Gastroesophageal sphincter (tissue), 4 donors: ENCODE measurements at regions not wholly inside any gene's neighbourhood (a gene's known extent, or its start where the extent isn't known, plus 50 kb on each side); places are given as distances from the start of the nearest gene placed in this dataset.

ENCODE experiments used
- ATAC-seq: fragments of 150-250 bp; one replicate; pipeline ENCODE4 v1.9.1; 2016; ENCODE audit warnings: mild to moderate bottlenecking, moderate library complexity
- H3K27ac ChIP-seq, 4 donors: fragments of 200-600 bp; sonication (generic) in 3 of 4; 1 replicate in 3 of 4; 2 replicates in 1 of 4; pipeline ENCODE4 v1.5.1; 2016 to 2019
- H3K27me3 ChIP-seq: fragments of 200-600 bp; sonication (generic); one replicate; pipeline ENCODE4 v1.5.1; 2019
- H3K36me3 ChIP-seq, 2 donors: fragments of 200-600 bp; sonication (generic); one replicate each; pipeline ENCODE4 v1.5.1; 2019; ENCODE audit warnings: control low read depth in 1 of 2
- H3K4me1 ChIP-seq, 3 donors: fragments of 200-600 bp; sonication (generic); 1 replicate in 2 of 3; 2 replicates in 1 of 3; pipeline ENCODE4 v1.5.1; 2016 to 2019; ENCODE audit warnings: control low read depth in 2 of 3
- H3K4me3 ChIP-seq, 2 donors: fragments of 200-600 bp; sonication (generic); one replicate each; pipeline ENCODE4 v1.5.1; 2019; ENCODE audit warnings: mild to moderate bottlenecking in 1 of 2, moderate library complexity in 1 of 2
- H3K9me3 ChIP-seq, 3 donors: fragments of 200-600 bp; sonication (generic); one replicate each; pipeline ENCODE4 v1.5.1; 2017 to 2019; ENCODE audit warnings: control low read depth in 2 of 3
- EP300 ChIP-seq: sonication (generic); formaldehyde crosslinking; IDR thresholded peaks from one replicate; pipeline ENCODE4 v1.6.1; 2017; ENCODE audit warnings: antibody characterized with exemption, mild to moderate bottlenecking
- POLR2A ChIP-seq, 2 donors: fragments of 450-650 bp; IDR thresholded peaks; one replicate each; pipeline ENCODE4 v1.6.1; 2017; ENCODE audit warnings: antibody characterized with exemption in 2 of 2, mild to moderate bottlenecking in 2 of 2, moderate library complexity in 1 of 2
- POLR2AphosphoS5 ChIP-seq: sonication (generic); formaldehyde crosslinking; IDR thresholded peaks from one replicate; pipeline ENCODE4 v1.6.1; 2017; ENCODE audit warnings: antibody characterized with exemption
- WGBS, 2 donors: methylation state at CpG; one replicate each; pipeline ENCODE4 v1.1.5; 2018; ENCODE audit warnings: low coverage in 1 of 2; 5-methylcytosine and 5-hydroxymethylcytosine counted together
- TF ChIP-seq, protein P1 (sequence below), 4 experiments: fragments of 200-600 bp in 2 of 4; fragments of 450-650 bp in 2 of 4; sonication (generic) in 1 of 4; IDR thresholded peaks; one replicate each; pipeline ENCODE4 v1.5.1; 2017 to 2019; ENCODE audit warnings: antibody characterized with exemption in 4 of 4, mild to moderate bottlenecking in 2 of 4, moderate library complexity in 2 of 4

DNA sequence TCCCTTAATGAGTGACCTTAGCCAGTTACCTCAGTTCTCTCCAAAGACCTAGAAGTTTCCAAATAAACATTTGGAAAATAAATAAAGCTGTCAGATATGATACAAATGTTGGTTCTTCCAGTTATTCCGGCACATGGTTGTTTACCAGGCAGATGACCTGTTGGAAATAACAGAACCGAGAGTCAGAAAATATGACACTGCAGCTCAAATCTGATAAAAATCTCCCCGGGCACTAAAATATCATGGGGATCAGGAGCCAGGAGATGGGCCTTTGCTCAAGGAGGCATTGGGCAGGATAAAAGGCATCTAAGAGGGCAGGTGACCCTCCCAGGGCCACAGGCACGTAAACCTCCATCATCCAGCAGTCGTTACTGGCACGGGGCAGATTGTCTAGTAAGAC lies 164.0 kb upstream of the LYZL1 start:
- H3K27me3 ChIP-seq, result peaks cover 38% of the 10 kb centered on the region
- peaks cover 0 to 13% (median 0%) of the 10 kb centered on the region in 3 donors for H3K9me3 ChIP-seq
- ATAC-seq, result no peak
- H3K27ac ChIP-seq, result no peak overlapping the region
- H3K36me3 ChIP-seq, result no peaks in the 10 kb centered on the region
- whole genome bisulfite sequencing, 2 donors, result 57 to 84% methylated on average over 5 to 6 of the region's 6 CpGs
- H3K4me1 ChIP-seq, result no peaks in the 10 kb centered on the region
- H3K4me3 ChIP-seq, result no peak overlapping the region
- TF ChIP-seq, protein P1, sequence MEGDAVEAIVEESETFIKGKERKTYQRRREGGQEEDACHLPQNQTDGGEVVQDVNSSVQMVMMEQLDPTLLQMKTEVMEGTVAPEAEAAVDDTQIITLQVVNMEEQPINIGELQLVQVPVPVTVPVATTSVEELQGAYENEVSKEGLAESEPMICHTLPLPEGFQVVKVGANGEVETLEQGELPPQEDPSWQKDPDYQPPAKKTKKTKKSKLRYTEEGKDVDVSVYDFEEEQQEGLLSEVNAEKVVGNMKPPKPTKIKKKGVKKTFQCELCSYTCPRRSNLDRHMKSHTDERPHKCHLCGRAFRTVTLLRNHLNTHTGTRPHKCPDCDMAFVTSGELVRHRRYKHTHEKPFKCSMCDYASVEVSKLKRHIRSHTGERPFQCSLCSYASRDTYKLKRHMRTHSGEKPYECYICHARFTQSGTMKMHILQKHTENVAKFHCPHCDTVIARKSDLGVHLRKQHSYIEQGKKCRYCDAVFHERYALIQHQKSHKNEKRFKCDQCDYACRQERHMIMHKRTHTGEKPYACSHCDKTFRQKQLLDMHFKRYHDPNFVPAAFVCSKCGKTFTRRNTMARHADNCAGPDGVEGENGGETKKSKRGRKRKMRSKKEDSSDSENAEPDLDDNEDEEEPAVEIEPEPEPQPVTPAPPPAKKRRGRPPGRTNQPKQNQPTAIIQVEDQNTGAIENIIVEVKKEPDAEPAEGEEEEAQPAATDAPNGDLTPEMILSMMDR (IDR thresholded peaks at IDR 0.05), result no peak
- TF ChIP-seq POLR2AphosphoS5 (no peak), POLR2A (IDR thresholded peaks at IDR 0.05) (no peak), EP300 (no peak)

DNA sequence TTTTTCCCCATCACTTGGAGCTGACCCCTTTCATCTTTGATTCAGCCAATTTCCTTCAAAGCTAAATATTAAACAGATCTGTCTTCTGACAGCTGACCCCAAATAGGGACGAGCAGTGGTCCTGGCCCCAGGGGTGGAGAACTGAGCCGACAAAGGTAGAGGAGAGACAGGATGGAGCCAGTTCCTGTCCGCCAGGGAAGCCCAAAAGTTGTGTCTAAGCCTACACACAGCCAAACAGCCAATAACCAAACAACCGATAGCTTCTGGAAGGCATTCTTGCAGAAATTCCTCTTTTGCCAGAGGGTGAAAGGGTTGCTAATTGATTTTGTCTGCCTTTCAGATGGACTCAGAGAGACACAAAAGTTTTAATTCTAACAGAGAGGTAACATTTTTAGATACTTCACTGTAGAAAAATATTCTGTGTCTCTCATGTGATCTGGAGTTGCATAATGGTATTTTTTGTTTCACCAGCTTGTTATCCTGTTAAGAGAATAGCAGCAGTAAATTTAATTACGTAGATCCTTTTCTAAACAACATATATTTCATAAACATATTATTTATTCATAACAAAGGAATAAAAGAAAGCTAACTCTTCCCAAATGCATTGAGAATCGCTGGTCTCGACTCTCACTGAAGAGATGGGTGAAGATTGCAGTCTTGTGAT lies 161.7 kb upstream of the LYZL1 start:
- no peak for TF ChIP-seq POLR2AphosphoS5
- TF ChIP-seq POLR2A (IDR thresholded peaks at IDR 0.05), result no peak
- no peak for TF ChIP-seq EP300
- H3K36me3 ChIP-seq, result no peaks in the 10 kb centered on the region
- no peak overlapping the region for H3K27ac ChIP-seq
- peaks cover 0 to 1% (median 0%) of the 10 kb centered on the region in 3 donors for H3K4me1 ChIP-seq
- H3K4me3 ChIP-seq, result no peak overlapping the region
- ATAC-seq, result no peak
- WGBS, 2 donors, result 75 to 86% methylated on average over 3 to 4 of the region's 7 CpGs
- peaks cover 38% of the 10 kb centered on the region for H3K27me3 ChIP-seq
- H3K9me3 ChIP-seq, result peaks cover 0 to 13% (median 0%) of the 10 kb centered on the region in 3 donors

DNA sequence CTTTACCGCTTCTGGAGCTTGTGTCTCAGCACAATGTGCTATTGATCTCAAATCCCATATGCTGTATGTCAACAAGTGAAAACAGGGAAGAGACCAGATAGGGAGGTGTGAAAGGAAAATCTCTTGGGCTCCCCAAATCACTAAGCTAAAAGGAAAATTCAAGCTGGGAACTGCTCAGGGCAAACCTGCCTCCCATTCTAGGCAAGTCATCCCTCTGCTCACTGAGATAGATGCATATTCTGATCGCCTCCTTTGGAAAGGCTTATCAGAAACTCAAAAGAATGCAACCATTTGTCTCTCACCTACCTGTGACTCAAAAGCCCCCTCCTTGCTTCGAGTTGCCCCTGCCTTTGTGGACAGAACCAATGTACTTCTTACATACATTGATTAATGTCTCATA lies 161.1 kb upstream of the LYZL1 start:
- no peaks in the 10 kb centered on the region for H3K36me3 ChIP-seq
- H3K4me3 ChIP-seq, result no peak overlapping the region
- no peak for TF ChIP-seq POLR2A (IDR thresholded peaks at IDR 0.05)
- TF ChIP-seq, protein P1 (IDR thresholded peaks at IDR 0.05), result no peak
- WGBS, 2 donors, result 60 to 68% methylated on average over 1 to 3 of the region's 3 CpGs
- peaks cover 0 to 13% (median 0%) of the 10 kb centered on the region in 3 donors for H3K9me3 ChIP-seq
- peaks cover 38% of the 10 kb centered on the region for H3K27me3 ChIP-seq
- H3K27ac ChIP-seq, result no peak overlapping the region
- peaks cover 0 to 7% (median 0%) of the 10 kb centered on the region in 3 donors for H3K4me1 ChIP-seq
- no peak for ATAC-seq

DNA sequence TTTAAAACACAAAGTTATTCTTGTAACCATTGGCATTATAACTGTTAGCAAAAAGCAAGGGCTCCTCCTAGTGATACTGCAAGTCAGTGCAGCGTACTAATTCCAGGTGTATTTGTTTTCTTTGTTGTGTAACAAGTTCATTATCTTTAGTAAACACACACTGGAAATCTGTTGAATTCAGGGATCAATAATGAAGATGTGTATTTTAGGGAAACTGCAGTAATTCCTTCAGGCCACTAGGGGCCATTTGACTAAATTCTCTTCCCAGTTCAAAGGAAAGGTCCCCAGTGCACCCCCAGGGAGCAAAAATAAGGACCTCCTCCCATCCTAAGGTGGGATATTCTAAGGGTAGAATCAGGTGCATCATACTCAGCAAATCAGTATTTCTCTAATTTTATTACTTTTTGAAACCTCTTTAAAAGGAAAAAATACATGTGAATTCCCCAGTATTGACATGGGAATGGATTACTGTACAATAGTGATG lies 158.6 kb upstream of the LYZL1 start:
- Histone ChIP-seq H3K4me1 (peaks cover 0 to 8% (median 0%) of the 10 kb centered on the region in 3 donors), H3K36me3 (no peaks in the 10 kb centered on the region), H3K9me3 (no peaks in the 10 kb centered on the region), H3K27me3 (peaks cover 27% of the 10 kb centered on the region), H3K4me3 (no peak overlapping the region), H3K27ac (no peak overlapping the region)
- TF ChIP-seq POLR2A (IDR thresholded peaks at IDR 0.05), result no peak
- TF ChIP-seq, protein P1 (IDR thresholded peaks at IDR 0.05), result peak; percentile 32 to 54 (median 47)
- WGBS, 2 donors, result 40 to 45% methylated on average over 1 of the region's 1 CpG
- no peak for ATAC-seq

DNA sequence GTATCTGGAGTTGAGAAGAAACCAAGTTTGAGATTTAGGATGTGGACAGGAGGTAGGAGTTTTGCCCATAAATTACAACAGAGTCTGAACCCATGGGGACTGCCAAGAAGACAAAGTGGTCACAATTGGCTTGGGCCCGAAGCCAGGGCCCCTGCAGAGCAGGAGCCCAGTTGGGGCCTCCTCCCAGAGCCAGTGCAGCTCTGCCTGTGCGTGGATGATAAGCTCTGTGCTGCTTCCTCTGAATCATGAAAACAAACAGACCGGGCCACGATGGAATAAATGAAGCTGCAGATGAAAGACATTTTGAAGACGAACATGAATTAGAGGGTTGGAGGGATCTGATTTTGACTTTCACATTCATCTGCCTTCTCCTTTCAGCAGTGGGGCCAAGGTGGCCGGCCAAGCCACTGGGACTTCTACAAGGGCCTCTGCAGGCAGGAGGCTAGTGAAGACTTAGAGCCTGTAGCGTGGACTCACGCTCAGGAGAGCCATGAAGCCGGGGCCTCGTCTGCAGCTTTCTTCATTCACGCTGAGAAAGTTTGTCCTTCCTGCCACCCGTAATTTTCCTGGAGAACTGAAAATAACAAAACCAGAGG lies 156.8 kb upstream of the LYZL1 start:
- Histone ChIP-seq H3K4me1 (peaks cover 0 to 8% (median 0%) of the 10 kb centered on the region in 3 donors), H3K36me3 (no peaks in the 10 kb centered on the region), H3K27me3 (peaks cover 16% of the 10 kb centered on the region), H3K9me3 (no peaks in the 10 kb centered on the region), H3K27ac (no peak overlapping the region), H3K4me3 (no peak overlapping the region)
- no peak for ATAC-seq
- 37 to 88% methylated on average over 3 to 7 of the region's 12 CpGs for WGBS, 2 donors
- no peak for TF ChIP-seq POLR2A (IDR thresholded peaks at IDR 0.05)
- TF ChIP-seq POLR2AphosphoS5, result no peak
- TF ChIP-seq, protein P1 (IDR thresholded peaks at IDR 0.05), result no peak
- no peak for TF ChIP-seq EP300
